Activated CD4-positive, alpha-beta T cell treated with anti-CD3 and anti-CD28 coated beads, Interleukin-2, amount 50 U/mL, for 16 hours (primary cell): ENCODE measurements at regions not wholly inside any gene's neighbourhood (a gene's known extent, or its start where the extent isn't known, plus 50 kb on each side); places are given as distances from the start of the nearest gene placed in this dataset.
A peak's percentile ranks its signal among the peaks of the same experiment; 100 is the strongest.

Experiments
- DNase-seq: peaks from one replicate; pipeline ENCODE4 v3.0.0-alpha.2; 2020

GRCh38 chr21:45592208-45592619 is 50.0 kb upstream of the SLC19A1 start:
- DNase-seq = peak; percentile 86

GRCh38 chr21:45592626-45593134 is 50.4 kb upstream of the SLC19A1 start:
- no peak for DNase-seq

DNA sequence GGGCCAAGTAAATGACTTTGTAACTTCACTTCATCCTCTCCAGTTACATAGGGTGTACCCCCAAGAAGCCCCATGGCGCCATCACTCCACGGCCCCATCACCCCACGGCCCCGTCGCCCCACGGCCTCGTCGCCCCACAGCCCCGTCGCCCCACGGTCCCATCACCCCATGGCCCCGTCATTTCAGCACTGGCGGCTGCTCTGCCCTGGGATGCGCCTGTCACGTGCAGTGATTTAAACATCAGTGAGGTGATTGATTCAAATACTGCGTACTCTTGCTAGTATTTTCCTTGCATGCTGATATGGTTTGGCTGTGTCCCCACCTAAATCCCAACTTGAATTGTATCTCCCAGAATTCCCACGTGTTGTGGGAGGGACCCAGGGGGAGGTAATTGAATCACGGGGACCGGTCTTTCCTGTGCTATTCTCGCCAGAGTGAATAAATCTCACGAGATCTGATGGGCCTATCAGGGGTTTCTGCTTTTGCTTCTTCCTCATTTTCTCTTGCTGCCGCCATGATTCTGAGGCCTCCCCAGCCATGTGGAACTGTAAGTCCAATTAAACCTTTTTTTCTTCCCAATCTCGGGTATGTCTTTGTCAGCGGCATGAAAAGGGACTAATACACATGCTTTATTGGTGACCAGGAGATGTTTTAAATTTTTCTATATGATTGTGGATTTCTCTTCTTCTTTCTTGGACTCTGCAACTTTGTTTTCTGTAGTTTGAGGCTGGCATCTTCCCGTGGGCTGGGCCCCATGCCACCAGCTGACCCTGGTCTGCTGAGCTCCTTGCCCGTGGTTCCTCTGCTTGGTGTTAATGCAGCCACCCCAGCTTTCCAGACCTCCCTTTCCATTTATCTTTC is 50.1 kb upstream of the PCBP3 start:
- DNase-seq = no peak
